ENCODE measurements at regions not wholly inside any gene's neighbourhood (a gene's known extent, or its start where the extent isn't known, plus 50 kb on each side); places are given as distances from the start of the nearest gene placed in this dataset.

DNA sequence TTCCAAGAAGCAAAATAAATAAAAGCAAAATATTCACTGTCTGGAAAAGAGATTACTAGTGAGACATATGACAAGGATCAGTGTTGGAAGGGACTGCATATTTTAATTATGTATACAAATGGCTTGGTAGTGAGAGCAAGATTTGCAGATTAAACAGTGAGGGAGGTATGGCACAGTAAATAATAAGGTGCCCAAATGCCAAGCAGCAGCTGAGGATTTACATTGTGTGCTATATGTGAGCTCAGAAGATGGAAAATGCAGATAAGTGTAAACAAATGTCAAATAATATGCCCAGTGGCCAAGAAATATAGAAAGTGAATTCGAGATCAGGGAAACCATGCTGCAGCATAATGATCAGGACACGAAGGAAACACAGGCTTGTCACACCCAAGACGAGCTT is 173.8 kb upstream of the NRSN1 start:
- TF ChIP-seq CTCF (IDR thresholded peaks at IDR 0.05 in 8 of 11, conservative IDR thresholded peaks at IDR 0.05 in 3 of 11) (no peak), POLR2AphosphoS5 (IDR thresholded peaks at IDR 0.05) (no peak), POLR2A (IDR thresholded peaks at IDR 0.05) (no peak)
- 72 to 85% (median 78%) methylated on average over 3 of the region's 3 CpGs for WGBS, 5 donors
- intact Hi-C loops (cut with DNase I; ENCODE audit: low total_unique reads): no loop called here
- DNase-seq: no peak
- Histone ChIP-seq H3K4me1 (no peaks in the 10 kb centered on the region), H3K36me3 (no peaks in the 10 kb centered on the region), H3K4me3 (no peak overlapping the region), H3K27ac (no peak overlapping the region), H3K9me3 (no peaks in the 10 kb centered on the region), H3K27me3 (replicated peaks in 1 of 7) (no peaks in the 10 kb centered on the region)

- no peak for DNase-seq
- WGBS, 5 donors: 70 to 79% (median 74%) methylated on average over 3 of the region's 3 CpGs
- intact Hi-C loops (cut with DNase I; ENCODE audit: low total_unique reads): no loop called here
- Histone ChIP-seq H3K4me3 (no peak overlapping the region), H3K27ac (no peak overlapping the region), H3K36me3 (no peaks in the 10 kb centered on the region), H3K4me1 (no peaks in the 10 kb centered on the region), H3K27me3 (replicated peaks in 1 of 7) (no peaks in the 10 kb centered on the region), H3K9me3 (no peaks in the 10 kb centered on the region)
- TF ChIP-seq CTCF (IDR thresholded peaks at IDR 0.05 in 8 of 11, conservative IDR thresholded peaks at IDR 0.05 in 3 of 11): no peak
- no peak for TF ChIP-seq POLR2A (IDR thresholded peaks at IDR 0.05)
- no peak for TF ChIP-seq POLR2AphosphoS5 (IDR thresholded peaks at IDR 0.05)
These were observed 172.0 kb upstream of the NRSN1 start for GRCh38 chr6:23953976-23954375.

GRCh38 chr6:23957017-23957416 is 169.0 kb upstream of the NRSN1 start:
- no peaks in the 10 kb centered on the region for H3K36me3 ChIP-seq
- TF ChIP-seq POLR2A (IDR thresholded peaks at IDR 0.05) (no peak), POLR2AphosphoS5 (IDR thresholded peaks at IDR 0.05) (no peak), CTCF (IDR thresholded peaks at IDR 0.05 in 8 of 11, conservative IDR thresholded peaks at IDR 0.05 in 3 of 11) (no peak)
- no peaks in the 10 kb centered on the region for H3K9me3 ChIP-seq
- no peak overlapping the region for H3K4me3 ChIP-seq
- no peak for DNase-seq
- no peaks in the 10 kb centered on the region for H3K4me1 ChIP-seq
- intact Hi-C loops (cut with DNase I; ENCODE audit: low total_unique reads): no loop called here
- 67 to 80% (median 74%) methylated on average over 3 of the region's 3 CpGs for whole genome bisulfite sequencing, 5 donors
- H3K27me3 ChIP-seq (replicated peaks in 1 of 7): no peaks in the 10 kb centered on the region
- H3K27ac ChIP-seq: no peak overlapping the region

GRCh38 chr6:23964865-23965264 is 161.2 kb upstream of the NRSN1 start:
- Histone ChIP-seq H3K27me3 (replicated peaks in 1 of 7) (no peaks in the 10 kb centered on the region), H3K4me3 (no peak overlapping the region), H3K9me3 (no peaks in the 10 kb centered on the region), H3K27ac (no peak overlapping the region), H3K4me1 (no peaks in the 10 kb centered on the region), H3K36me3 (no peaks in the 10 kb centered on the region)
- WGBS, 5 donors: 64 to 83% (median 77%) methylated on average over 5 of the region's 5 CpGs
- intact Hi-C loops (cut with DNase I; ENCODE audit: low total_unique reads): no loop called here
- TF ChIP-seq POLR2A (IDR thresholded peaks at IDR 0.05): no peak
- DNase-seq: no peak

GRCh38 chr6:23969344-23969743 is 156.7 kb upstream of the NRSN1 start:
- Histone ChIP-seq H3K9me3 (peaks cover 0 to 9% (median 0%) of the 10 kb centered on the region in 8 donors), H3K27me3 (replicated peaks in 1 of 7) (no peaks in the 10 kb centered on the region), H3K4me1 (no peaks in the 10 kb centered on the region), H3K27ac (no peak overlapping the region), H3K4me3 (no peak overlapping the region), H3K36me3 (no peaks in the 10 kb centered on the region)
- intact Hi-C loops (cut with DNase I; ENCODE audit: low total_unique reads): no loop called here
- DNase-seq: no peak
- 84 to 98% (median 88%) methylated on average over 1 of the region's 1 CpG for WGBS, 5 donors
- TF ChIP-seq CTCF (IDR thresholded peaks at IDR 0.05 in 8 of 11, conservative IDR thresholded peaks at IDR 0.05 in 3 of 11) (no peak), POLR2A (IDR thresholded peaks at IDR 0.05) (no peak), POLR2AphosphoS5 (IDR thresholded peaks at IDR 0.05) (no peak)
